ENCODE measurements at regions not wholly inside any gene's neighbourhood (a gene's known extent, or its start where the extent isn't known, plus 50 kb on each side); places are given as distances from the start of the nearest gene placed in this dataset.

DNA sequence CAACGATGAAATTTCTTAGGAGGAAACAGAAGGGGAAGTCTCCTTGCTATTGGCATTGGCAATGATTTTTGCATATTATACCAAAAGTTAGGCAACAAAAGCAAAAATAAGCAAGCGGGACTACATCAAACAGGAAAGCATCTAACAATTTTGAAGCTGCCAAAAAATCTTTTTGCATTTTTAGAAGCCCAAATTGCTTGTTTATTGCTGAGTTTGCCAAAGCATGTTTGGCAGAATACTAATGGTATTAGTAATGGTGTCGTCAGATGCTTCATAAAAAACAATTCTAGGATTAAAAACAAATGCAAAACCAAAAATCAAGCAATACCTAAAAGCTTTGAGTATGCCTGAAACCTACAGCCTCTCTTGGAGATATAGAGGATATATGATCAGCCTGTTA, 80.0 kb downstream of the GALR1 start:
- TF ChIP-seq POLR2A (IDR thresholded peaks at IDR 0.05; ENCODE audit: low read length) (no peak), GATA1 (IDR thresholded peaks at IDR 0.05; ENCODE audit: low read depth, low read length) (no peak)

Measured in erythroblast (primary cell).